HEK293 (cell line): ENCODE measurements at regions not wholly inside any gene's neighbourhood (a gene's known extent, or its start where the extent isn't known, plus 50 kb on each side); places are given as distances from the start of the nearest gene placed in this dataset.

Source experiments
- CTCF ChIA-PET: fragments of 350-600 bp; formaldehyde crosslinking; extraction: SDS; loops from one replicate; lab custom pipeline; 2021; ENCODE audit warnings: antibody characterized with exemption; lab: Yijun Ruan, JAX
- POLR2A ChIA-PET: fragments of 300-600 bp; formaldehyde crosslinking; extraction: SDS; loops from one replicate; lab custom pipeline; 2020; ENCODE audit warnings: antibody characterized with exemption, inconsistent platforms; lab: Yijun Ruan, JAX
- H3K27ac ChIP-seq: fragments of 200-500 bp; sonication (Bioruptor generic); 2 replicates; pipeline ENCODE4 v1.5.1; 2014; ENCODE audit warnings: low read depth, low read length, control low read depth, inconsistent platforms; ENCODE audit errors: extremely low read depth
- H3K36me3 ChIP-seq, 2 experiments: fragments of 200-500 bp in 1 of 2; sonication (Bioruptor generic) in 1 of 2; 1 replicate in 1 of 2; 2 replicates in 1 of 2; pipeline ENCODE4 v1.5.1; 2014 to 2017; ENCODE audit warnings: inconsistent platforms in 2 of 2, low read length in 2 of 2; ENCODE audit not compliant: control insufficient read depth in 2 of 2, insufficient read depth in 1 of 2
- H3K4me1 ChIP-seq: fragments of 200-500 bp; sonication (Bioruptor generic); 2 replicates; pipeline ENCODE4 v1.5.1; 2014; ENCODE audit warnings: mild to moderate bottlenecking, low read length, inconsistent platforms; ENCODE audit not compliant: control insufficient read depth, insufficient read depth
- H3K4me3 ChIP-seq: 2 replicates; pipeline ENCODE4 v1.5.1; 2011; ENCODE audit warnings: low read depth, mild to moderate bottlenecking, control low read depth, low read length, moderate library complexity
- H3K9me3 ChIP-seq: fragments of 200-500 bp; sonication (Bioruptor generic); 2 replicates; pipeline ENCODE4 v1.5.1; 2014; ENCODE audit warnings: low read depth, low read length, inconsistent platforms; ENCODE audit not compliant: control insufficient read depth, insufficient read depth
- GFI1B ChIP-seq: fragments of 450-650 bp; formaldehyde crosslinking; IDR thresholded peaks from 2 replicates; pipeline ENCODE4 v1.5.1; 2016; ENCODE audit warnings: missing biosample characterization, missing genetic modification characterization
- GLI4 ChIP-seq: fragments of 450-650 bp; formaldehyde crosslinking; IDR thresholded peaks from 2 replicates; pipeline ENCODE4 v1.5.1; 2016; ENCODE audit warnings: missing biosample characterization, missing genetic modification characterization
- RBAK ChIP-seq: fragments of 450-650 bp; formaldehyde crosslinking; IDR thresholded peaks from 2 replicates; pipeline ENCODE4 v1.5.1; 2016; ENCODE audit warnings: missing biosample characterization, missing genetic modification characterization
- SP2 ChIP-seq: fragments of 450-650 bp; formaldehyde crosslinking; IDR thresholded peaks from 2 replicates; pipeline ENCODE4 v1.5.1; 2016; ENCODE audit warnings: missing biosample characterization, missing genetic modification characterization
- SP7 ChIP-seq: fragments of 450-650 bp; formaldehyde crosslinking; IDR thresholded peaks from 2 replicates; pipeline ENCODE4 v1.5.1; 2016; ENCODE audit warnings: missing biosample characterization, missing genetic modification characterization
- ZNF138 ChIP-seq: fragments of 450-650 bp; formaldehyde crosslinking; IDR thresholded peaks from 2 replicates; pipeline ENCODE4 v1.5.1; 2016; ENCODE audit warnings: missing biosample characterization, missing genetic modification characterization, borderline replicate concordance
- ZNF155 ChIP-seq: fragments of 450-650 bp; formaldehyde crosslinking; IDR thresholded peaks from 2 replicates; pipeline ENCODE4 v1.5.1; 2016; ENCODE audit warnings: missing biosample characterization, missing genetic modification characterization
- ZNF302 ChIP-seq: fragments of 450-650 bp; formaldehyde crosslinking; IDR thresholded peaks from 2 replicates; pipeline ENCODE4 v1.5.1; 2016; ENCODE audit warnings: missing biosample characterization, missing genetic modification characterization, low read depth
- ZNF391 ChIP-seq: fragments of 450-650 bp; formaldehyde crosslinking; IDR thresholded peaks from 2 replicates; pipeline ENCODE4 v1.5.1; 2016; ENCODE audit warnings: low read depth, missing biosample characterization, missing genetic modification characterization, borderline replicate concordance
- ZNF501 ChIP-seq: fragments of 450-650 bp; formaldehyde crosslinking; IDR thresholded peaks from 2 replicates; pipeline ENCODE4 v1.5.1; 2016; ENCODE audit warnings: missing biosample characterization, missing genetic modification characterization
- ZNF514 ChIP-seq: fragments of 450-650 bp; formaldehyde crosslinking; IDR thresholded peaks from 2 replicates; pipeline ENCODE4 v1.5.1; 2016; ENCODE audit warnings: missing biosample characterization, missing genetic modification characterization
- ZNF521 ChIP-seq: fragments of 450-650 bp; formaldehyde crosslinking; IDR thresholded peaks from 2 replicates; pipeline ENCODE4 v1.5.1; 2017; ENCODE audit warnings: missing biosample characterization, mild to moderate bottlenecking, missing genetic modification characterization
- ZNF843 ChIP-seq: fragments of 450-650 bp; formaldehyde crosslinking; IDR thresholded peaks from 2 replicates; pipeline ENCODE4 v1.5.1; 2016; ENCODE audit warnings: missing biosample characterization, missing genetic modification characterization
- TF ChIP-seq, protein P1 (sequence below): fragments of 450-650 bp; formaldehyde crosslinking; IDR thresholded peaks from 2 replicates; pipeline ENCODE4 v1.5.1; 2016; ENCODE audit warnings: missing biosample characterization, missing genetic modification characterization
- TF ChIP-seq, protein P2 (sequence below): fragments of 450-650 bp; formaldehyde crosslinking; IDR thresholded peaks from 2 replicates; pipeline ENCODE4 v1.5.1; 2016; ENCODE audit warnings: missing biosample characterization, missing genetic modification characterization
- TF ChIP-seq, protein P3 (sequence below): fragments of 450-650 bp; formaldehyde crosslinking; IDR thresholded peaks from 2 replicates; pipeline ENCODE4 v1.5.1; 2017; ENCODE audit warnings: missing biosample characterization, missing genetic modification characterization
- TF ChIP-seq, protein P4 (sequence below): fragments of 450-650 bp; formaldehyde crosslinking; IDR thresholded peaks from 2 replicates; pipeline ENCODE4 v1.5.1; 2017; ENCODE audit warnings: missing biosample characterization, missing genetic modification characterization
- TF ChIP-seq, protein P5 (sequence below): fragments of 450-650 bp; formaldehyde crosslinking; IDR thresholded peaks from 2 replicates; pipeline ENCODE4 v1.5.1; 2016; ENCODE audit warnings: missing biosample characterization, missing genetic modification characterization

DNA sequence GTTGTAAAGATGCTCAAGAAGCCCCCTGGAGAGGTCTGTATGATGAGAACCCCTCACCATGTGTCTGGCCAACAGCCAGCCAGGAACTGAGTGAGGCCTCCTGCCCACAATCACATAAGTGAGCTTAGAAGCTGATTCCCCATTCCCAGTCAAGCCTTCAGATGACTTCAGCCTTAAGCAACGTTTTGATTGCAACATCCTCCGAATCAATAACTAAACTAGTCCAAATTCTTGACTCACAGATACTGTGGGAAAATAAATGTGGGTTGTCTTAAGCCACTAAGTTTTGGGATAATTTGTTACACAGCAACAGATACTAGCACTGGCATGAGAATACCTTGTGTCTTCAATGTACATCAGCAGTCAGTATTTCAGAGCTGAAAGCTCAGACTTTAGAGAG lies 54.5 kb upstream of the HS3ST4 start:
- POLR2A ChIA-PET, result no interaction called here
- CTCF ChIA-PET, result interaction anchor here (0.6 kb wide), 1 partner anchor 1453 kb away, joined by 7 read pairs; no protein-coding TSS in a partner anchor
- Histone ChIP-seq H3K27ac (no peak overlapping the region), H3K4me1 (no peaks in the 10 kb centered on the region), H3K4me3 (no peak overlapping the region), H3K36me3 (no peaks in the 10 kb centered on the region), H3K9me3 (no peaks in the 10 kb centered on the region)
- TF ChIP-seq GFI1B, result no peak
- no peak for TF ChIP-seq RBAK (tag by site-specific recombination)
- TF ChIP-seq ZNF302, result no peak
- TF ChIP-seq, protein P1, sequence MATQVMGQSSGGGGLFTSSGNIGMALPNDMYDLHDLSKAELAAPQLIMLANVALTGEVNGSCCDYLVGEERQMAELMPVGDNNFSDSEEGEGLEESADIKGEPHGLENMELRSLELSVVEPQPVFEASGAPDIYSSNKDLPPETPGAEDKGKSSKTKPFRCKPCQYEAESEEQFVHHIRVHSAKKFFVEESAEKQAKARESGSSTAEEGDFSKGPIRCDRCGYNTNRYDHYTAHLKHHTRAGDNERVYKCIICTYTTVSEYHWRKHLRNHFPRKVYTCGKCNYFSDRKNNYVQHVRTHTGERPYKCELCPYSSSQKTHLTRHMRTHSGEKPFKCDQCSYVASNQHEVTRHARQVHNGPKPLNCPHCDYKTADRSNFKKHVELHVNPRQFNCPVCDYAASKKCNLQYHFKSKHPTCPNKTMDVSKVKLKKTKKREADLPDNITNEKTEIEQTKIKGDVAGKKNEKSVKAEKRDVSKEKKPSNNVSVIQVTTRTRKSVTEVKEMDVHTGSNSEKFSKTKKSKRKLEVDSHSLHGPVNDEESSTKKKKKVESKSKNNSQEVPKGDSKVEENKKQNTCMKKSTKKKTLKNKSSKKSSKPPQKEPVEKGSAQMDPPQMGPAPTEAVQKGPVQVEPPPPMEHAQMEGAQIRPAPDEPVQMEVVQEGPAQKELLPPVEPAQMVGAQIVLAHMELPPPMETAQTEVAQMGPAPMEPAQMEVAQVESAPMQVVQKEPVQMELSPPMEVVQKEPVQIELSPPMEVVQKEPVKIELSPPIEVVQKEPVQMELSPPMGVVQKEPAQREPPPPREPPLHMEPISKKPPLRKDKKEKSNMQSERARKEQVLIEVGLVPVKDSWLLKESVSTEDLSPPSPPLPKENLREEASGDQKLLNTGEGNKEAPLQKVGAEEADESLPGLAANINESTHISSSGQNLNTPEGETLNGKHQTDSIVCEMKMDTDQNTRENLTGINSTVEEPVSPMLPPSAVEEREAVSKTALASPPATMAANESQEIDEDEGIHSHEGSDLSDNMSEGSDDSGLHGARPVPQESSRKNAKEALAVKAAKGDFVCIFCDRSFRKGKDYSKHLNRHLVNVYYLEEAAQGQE (tag by site-specific recombination), result no peak
- TF ChIP-seq, protein P2, sequence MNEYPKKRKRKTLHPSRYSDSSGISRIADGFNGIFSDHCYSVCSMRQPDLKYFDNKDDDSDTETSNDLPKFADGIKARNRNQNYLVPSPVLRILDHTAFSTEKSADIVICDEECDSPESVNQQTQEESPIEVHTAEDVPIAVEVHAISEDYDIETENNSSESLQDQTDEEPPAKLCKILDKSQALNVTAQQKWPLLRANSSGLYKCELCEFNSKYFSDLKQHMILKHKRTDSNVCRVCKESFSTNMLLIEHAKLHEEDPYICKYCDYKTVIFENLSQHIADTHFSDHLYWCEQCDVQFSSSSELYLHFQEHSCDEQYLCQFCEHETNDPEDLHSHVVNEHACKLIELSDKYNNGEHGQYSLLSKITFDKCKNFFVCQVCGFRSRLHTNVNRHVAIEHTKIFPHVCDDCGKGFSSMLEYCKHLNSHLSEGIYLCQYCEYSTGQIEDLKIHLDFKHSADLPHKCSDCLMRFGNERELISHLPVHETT (tag by site-specific recombination), result no peak
- TF ChIP-seq ZNF843 (tag by site-specific recombination), result no peak
- no peak for TF ChIP-seq ZNF514 (tag by site-specific recombination)
- TF ChIP-seq, protein P3, sequence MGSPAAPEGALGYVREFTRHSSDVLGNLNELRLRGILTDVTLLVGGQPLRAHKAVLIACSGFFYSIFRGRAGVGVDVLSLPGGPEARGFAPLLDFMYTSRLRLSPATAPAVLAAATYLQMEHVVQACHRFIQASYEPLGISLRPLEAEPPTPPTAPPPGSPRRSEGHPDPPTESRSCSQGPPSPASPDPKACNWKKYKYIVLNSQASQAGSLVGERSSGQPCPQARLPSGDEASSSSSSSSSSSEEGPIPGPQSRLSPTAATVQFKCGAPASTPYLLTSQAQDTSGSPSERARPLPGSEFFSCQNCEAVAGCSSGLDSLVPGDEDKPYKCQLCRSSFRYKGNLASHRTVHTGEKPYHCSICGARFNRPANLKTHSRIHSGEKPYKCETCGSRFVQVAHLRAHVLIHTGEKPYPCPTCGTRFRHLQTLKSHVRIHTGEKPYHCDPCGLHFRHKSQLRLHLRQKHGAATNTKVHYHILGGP (tag by site-specific recombination), result no peak
- TF ChIP-seq, protein P4, sequence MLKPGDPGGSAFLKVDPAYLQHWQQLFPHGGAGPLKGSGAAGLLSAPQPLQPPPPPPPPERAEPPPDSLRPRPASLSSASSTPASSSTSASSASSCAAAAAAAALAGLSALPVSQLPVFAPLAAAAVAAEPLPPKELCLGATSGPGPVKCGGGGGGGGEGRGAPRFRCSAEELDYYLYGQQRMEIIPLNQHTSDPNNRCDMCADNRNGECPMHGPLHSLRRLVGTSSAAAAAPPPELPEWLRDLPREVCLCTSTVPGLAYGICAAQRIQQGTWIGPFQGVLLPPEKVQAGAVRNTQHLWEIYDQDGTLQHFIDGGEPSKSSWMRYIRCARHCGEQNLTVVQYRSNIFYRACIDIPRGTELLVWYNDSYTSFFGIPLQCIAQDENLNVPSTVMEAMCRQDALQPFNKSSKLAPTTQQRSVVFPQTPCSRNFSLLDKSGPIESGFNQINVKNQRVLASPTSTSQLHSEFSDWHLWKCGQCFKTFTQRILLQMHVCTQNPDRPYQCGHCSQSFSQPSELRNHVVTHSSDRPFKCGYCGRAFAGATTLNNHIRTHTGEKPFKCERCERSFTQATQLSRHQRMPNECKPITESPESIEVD (tag by site-specific recombination), result no peak
- TF ChIP-seq ZNF501 (tag by site-specific recombination), result no peak
- TF ChIP-seq ZNF391 (tag by site-specific recombination), result no peak
- no peak for TF ChIP-seq ZNF155 (tag by site-specific recombination)
- no peak for TF ChIP-seq ZNF138
- TF ChIP-seq, protein P5, sequence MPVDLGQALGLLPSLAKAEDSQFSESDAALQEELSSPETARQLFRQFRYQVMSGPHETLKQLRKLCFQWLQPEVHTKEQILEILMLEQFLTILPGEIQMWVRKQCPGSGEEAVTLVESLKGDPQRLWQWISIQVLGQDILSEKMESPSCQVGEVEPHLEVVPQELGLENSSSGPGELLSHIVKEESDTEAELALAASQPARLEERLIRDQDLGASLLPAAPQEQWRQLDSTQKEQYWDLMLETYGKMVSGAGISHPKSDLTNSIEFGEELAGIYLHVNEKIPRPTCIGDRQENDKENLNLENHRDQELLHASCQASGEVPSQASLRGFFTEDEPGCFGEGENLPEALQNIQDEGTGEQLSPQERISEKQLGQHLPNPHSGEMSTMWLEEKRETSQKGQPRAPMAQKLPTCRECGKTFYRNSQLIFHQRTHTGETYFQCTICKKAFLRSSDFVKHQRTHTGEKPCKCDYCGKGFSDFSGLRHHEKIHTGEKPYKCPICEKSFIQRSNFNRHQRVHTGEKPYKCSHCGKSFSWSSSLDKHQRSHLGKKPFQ (tag by site-specific recombination), result no peak
- TF ChIP-seq SP2 (tag by site-specific recombination), result no peak
- TF ChIP-seq GLI4 (tag by site-specific recombination), result no peak
- no peak for TF ChIP-seq ZNF521 (tag by site-specific recombination)
- no peak for TF ChIP-seq SP7 (tag by site-specific recombination)
